ENCODE measurements at regions not wholly inside any gene's neighbourhood (a gene's known extent, or its start where the extent isn't known, plus 50 kb on each side); places are given as distances from the start of the nearest gene placed in this dataset.

- TF ChIP-seq ZFP36 (IDR thresholded peaks at IDR 0.05; ENCODE audit: borderline replicate concordance, partially characterized antibody) (no peak), FOSB (CRISPR knock-in tag; IDR thresholded peaks at IDR 0.05) (no peak), ZNF302 (CRISPR knock-in tag; IDR thresholded peaks at IDR 0.05) (no peak), PHF8 (IDR thresholded peaks at IDR 0.05; ENCODE audit: borderline replicate concordance, low read depth) (no peak)
- FAIRE-seq (no peak), ATAC-seq (no peak), DNase-seq (ENCODE audit: low read depth in 1 of 2, low spot score in 1 of 2) (no peak)
- POLR2A ChIA-PET: no interaction called here
- Histone ChIP-seq H3K27ac (no peak overlapping the region), H3K4me2 (no peak overlapping the region), H3K9me3 (no peaks in the 10 kb centered on the region), H3K4me1 (no peaks in the 10 kb centered on the region), H3K4me3 (no peak overlapping the region)
- 4% methylated on average over 1 of the region's 1 CpG for WGBS (ENCODE audit: missing lambda C conversion rate)
- CTCF ChIA-PET: no interaction called here
Measured at GRCh38 chr5:117433818-117434217, 859.2 kb upstream of the SEMA6A start.

GRCh38 chr5:117431091-117431490 is 856.5 kb upstream of the SEMA6A start:
- ChIA-PET CTCF (no interaction called here), POLR2A (no interaction called here)
- Histone ChIP-seq H3K4me2 (no peak overlapping the region), H3K4me3 (no peak overlapping the region), H3K4me1 (no peaks in the 10 kb centered on the region), H3K27ac (no peak overlapping the region), H3K9me3 (no peaks in the 10 kb centered on the region)
- ATAC-seq (no peak), DNase-seq (ENCODE audit: low read depth in 1 of 2, low spot score in 1 of 2) (no peak), FAIRE-seq (no peak)
- TF ChIP-seq RCOR1 (IDR thresholded peaks at IDR 0.05; ENCODE audit: low read depth, low read length) (no peak), HOXB13 (CRISPR knock-in tag; IDR thresholded peaks at IDR 0.05; ENCODE audit: low read depth) (no peak), CBX8 (IDR thresholded peaks at IDR 0.05) (no peak), ZSCAN20 (CRISPR knock-in tag; IDR thresholded peaks at IDR 0.05) (no peak), SREBF2 (IDR thresholded peaks at IDR 0.05) (no peak), HOXA7 (CRISPR knock-in tag; IDR thresholded peaks at IDR 0.05) (no peak), REST (IDR thresholded peaks at IDR 0.05) (no peak), GATA3 (IDR thresholded peaks at IDR 0.05; ENCODE audit: borderline replicate concordance) (no peak), HMGXB4 (CRISPR knock-in tag; IDR thresholded peaks at IDR 0.05; ENCODE audit: borderline replicate concordance) (no peak), FOSL2 (IDR thresholded peaks at IDR 0.05) (no peak), FOSL2 (CRISPR knock-in tag; IDR thresholded peaks at IDR 0.05) (no peak), EHF (CRISPR knock-in tag; IDR thresholded peaks at IDR 0.05) (no peak), CEBPB (IDR thresholded peaks at IDR 0.05) (no peak), E2F6 (IDR thresholded peaks at IDR 0.05; ENCODE audit: borderline replicate concordance, low read depth) (no peak), CHD2 (IDR thresholded peaks at IDR 0.05; ENCODE audit: low read length, partially characterized antibody) (no peak), CHD4 (IDR thresholded peaks at IDR 0.05; ENCODE audit: borderline replicate concordance) (no peak), TP53 (CRISPR knock-in tag; IDR thresholded peaks at IDR 0.05) (no peak), POLR2A (IDR thresholded peaks at IDR 0.05; ENCODE audit: low read length) (no peak)
- WGBS (ENCODE audit: missing lambda C conversion rate): 1% methylated on average over 3 of the region's 3 CpGs
